Activated CD4-positive, alpha-beta T cell treated with anti-CD3 and anti-CD28 coated beads, Interleukin-2, amount 10 ng/mL, durations not matched to agents 7 days and 5 days (primary cell): ENCODE measurements at regions not wholly inside any gene's neighbourhood (a gene's known extent, or its start where the extent isn't known, plus 50 kb on each side); places are given as distances from the start of the nearest gene placed in this dataset.
A peak's percentile ranks its signal among the peaks of the same experiment; 100 is the strongest.

Experiments
- CTCF ChIA-PET: fragments of 350-600 bp; sonication (Branson Sonifier 250); formaldehyde crosslinking; loops from one replicate; lab custom pipeline; 2021; ENCODE audit warnings: antibody characterized with exemption; lab: Charles Lee
- POLR2A ChIA-PET: fragments of 350-600 bp; sonication (Branson Sonifier 250); formaldehyde crosslinking; loops from one replicate; lab custom pipeline; 2021; ENCODE audit warnings: antibody characterized with exemption; lab: Charles Lee
- DNase-seq: peaks from one replicate; pipeline ENCODE4 v3.0.0-alpha.2; 2020
- H3K27ac Mint-ChIP-seq: one replicate; pipeline ENCODE4 v1.8.0; 2021; ENCODE audit warnings: mild to moderate bottlenecking, moderate library complexity, mixed read lengths
- H3K27me3 Mint-ChIP-seq: one replicate; pipeline ENCODE4 v1.8.0; 2021; ENCODE audit warnings: mixed read lengths
- H3K36me3 Mint-ChIP-seq: one replicate; pipeline ENCODE4 v1.8.0; 2021; ENCODE audit warnings: low read depth, mixed read lengths
- H3K4me1 Mint-ChIP-seq: one replicate; pipeline ENCODE4 v1.8.0; 2021; ENCODE audit warnings: mixed read lengths
- H3K4me3 Mint-ChIP-seq: one replicate; pipeline ENCODE4 v1.8.0; 2021; ENCODE audit warnings: mild to moderate bottlenecking, moderate library complexity, mixed read lengths
- H3K9me3 Mint-ChIP-seq: one replicate; pipeline ENCODE4 v1.8.0; 2021; ENCODE audit warnings: mixed read lengths

DNA sequence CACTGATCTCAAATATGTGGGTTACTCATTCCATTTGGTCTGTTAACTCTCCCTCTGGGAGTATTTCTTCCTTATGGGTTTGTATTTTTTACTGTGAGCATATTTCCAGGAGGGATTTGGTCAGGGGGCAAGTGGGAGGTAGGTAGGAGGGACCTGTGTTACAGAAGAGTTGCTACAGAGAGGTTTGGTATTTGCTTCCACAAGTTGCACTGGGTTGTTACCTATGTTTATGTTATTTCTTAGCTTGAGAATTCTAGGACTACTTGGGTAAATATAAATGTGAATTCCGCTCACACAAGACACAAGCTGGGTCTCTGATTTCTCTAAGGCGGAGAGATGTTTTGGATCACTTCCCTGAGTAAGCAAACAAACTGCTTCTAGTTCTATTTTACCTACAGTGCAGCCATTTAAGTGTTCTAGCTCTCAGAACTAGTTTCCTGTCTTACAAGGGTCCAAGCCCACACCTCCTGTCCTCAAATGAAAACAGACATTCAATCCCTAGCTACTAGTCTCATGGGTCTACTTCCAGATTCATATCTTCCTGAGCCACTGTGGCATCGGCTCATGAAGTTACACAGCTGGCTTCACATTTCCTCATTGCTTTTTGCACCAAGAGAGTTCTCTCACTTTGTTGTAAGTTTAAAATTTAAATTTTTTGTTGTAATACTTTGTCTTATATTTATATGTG is 75.4 kb upstream of the PPP1R3C start:
- CTCF ChIA-PET = no interaction called here
- Mint-ChIP-seq H3K9me3 (no peaks in the 10 kb centered on the region), H3K4me3 (no peak overlapping the region), H3K27me3 (peaks cover 29% of the 10 kb centered on the region), H3K4me1 (no peaks in the 10 kb centered on the region), H3K27ac (no peak overlapping the region), H3K36me3 (no peaks in the 10 kb centered on the region)
- POLR2A ChIA-PET = no interaction called here
- DNase-seq = no peak

GRCh38 chr10:91707236-91707635 is 74.4 kb upstream of the PPP1R3C start:
- H3K4me1 Mint-ChIP-seq = no peaks in the 10 kb centered on the region
- no peak overlapping the region for H3K27ac Mint-ChIP-seq
- peaks cover 33% of the 10 kb centered on the region for H3K27me3 Mint-ChIP-seq
- no peak for DNase-seq
- ChIA-PET POLR2A (no interaction called here), CTCF (no interaction called here)
- H3K9me3 Mint-ChIP-seq = no peaks in the 10 kb centered on the region
- no peaks in the 10 kb centered on the region for H3K36me3 Mint-ChIP-seq
- H3K4me3 Mint-ChIP-seq = no peak overlapping the region

DNA sequence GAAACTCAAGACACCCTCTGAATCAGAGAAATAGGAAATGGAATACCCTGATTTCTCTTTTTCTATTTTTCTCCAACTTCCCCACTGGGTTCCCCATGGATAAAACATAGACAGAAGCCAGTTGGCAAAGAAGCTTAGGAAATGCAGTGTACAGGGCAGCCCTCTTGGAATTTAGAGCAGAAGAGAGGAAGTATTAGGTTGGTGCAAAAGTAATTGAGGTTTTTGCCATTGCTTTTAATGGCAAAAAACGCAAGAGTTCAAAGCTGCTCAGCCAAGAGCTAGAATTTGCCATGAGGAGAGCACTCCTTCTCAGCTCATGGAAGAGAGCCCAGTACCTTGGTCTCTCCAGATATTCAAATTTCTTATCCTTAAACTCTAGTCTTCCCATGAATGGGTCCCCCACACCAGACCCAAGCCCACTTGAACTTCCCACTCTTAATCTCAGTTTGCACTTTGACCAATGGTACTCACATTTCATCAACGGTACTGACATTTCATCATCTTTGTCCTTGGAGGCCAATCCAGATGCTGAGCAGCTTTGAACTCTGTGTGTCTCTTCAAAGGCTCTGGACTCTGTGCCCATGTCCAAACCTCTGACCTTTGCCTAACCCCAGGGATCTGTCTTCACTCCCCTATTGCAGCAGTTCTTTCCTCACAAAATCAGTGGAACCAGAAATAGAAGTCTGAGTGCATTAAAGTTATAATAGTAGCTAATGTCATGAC is 73.2 kb upstream of the PPP1R3C start:
- DNase-seq = no peak
- Mint-ChIP-seq H3K9me3 (no peaks in the 10 kb centered on the region), H3K4me1 (no peaks in the 10 kb centered on the region), H3K36me3 (no peaks in the 10 kb centered on the region), H3K4me3 (no peak overlapping the region), H3K27me3 (peaks cover 33% of the 10 kb centered on the region), H3K27ac (no peak overlapping the region)
- ChIA-PET CTCF (no interaction called here), POLR2A (no interaction called here)

- no peaks in the 10 kb centered on the region for H3K4me1 Mint-ChIP-seq
- no peak overlapping the region for H3K27ac Mint-ChIP-seq
- H3K36me3 Mint-ChIP-seq = no peaks in the 10 kb centered on the region
- no peak for DNase-seq
- ChIA-PET CTCF (no interaction called here), POLR2A (no interaction called here)
- no peak overlapping the region for H3K4me3 Mint-ChIP-seq
- H3K9me3 Mint-ChIP-seq = no peaks in the 10 kb centered on the region
- peaks cover 29% of the 10 kb centered on the region for H3K27me3 Mint-ChIP-seq
Measured at GRCh38 chr10:91702620-91703019, 69.7 kb upstream of the PPP1R3C start.

GRCh38 chr10:91700788-91701444 is 68.0 kb upstream of the PPP1R3C start:
- Mint-ChIP-seq H3K4me1 (no peaks in the 10 kb centered on the region), H3K27ac (no peak overlapping the region), H3K9me3 (no peaks in the 10 kb centered on the region), H3K27me3 (peaks cover 22% of the 10 kb centered on the region), H3K36me3 (no peaks in the 10 kb centered on the region), H3K4me3 (no peak overlapping the region)
- ChIA-PET CTCF (no interaction called here), POLR2A (no interaction called here)
- no peak for DNase-seq

DNA sequence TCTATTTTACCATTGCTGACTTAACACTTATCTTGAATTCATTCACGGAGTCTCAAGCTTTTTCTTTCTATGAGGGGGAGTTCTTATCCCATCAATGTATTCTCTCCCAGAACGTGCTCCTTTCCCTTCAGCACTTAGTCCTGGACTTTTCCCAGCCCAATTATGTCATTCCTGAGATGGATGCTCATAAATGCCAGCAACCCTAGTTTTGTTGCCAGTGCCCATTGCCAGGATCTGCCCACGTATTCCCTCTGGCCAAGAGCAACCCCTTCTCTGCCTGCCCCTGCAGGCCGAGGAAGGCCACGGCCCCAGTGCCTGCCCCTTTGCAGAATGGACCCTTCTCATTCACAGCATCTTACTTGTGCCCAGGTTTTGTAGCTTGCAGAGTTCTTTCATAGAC is 67.4 kb upstream of the PPP1R3C start:
- no peak overlapping the region for H3K4me3 Mint-ChIP-seq
- ChIA-PET POLR2A (no interaction called here), CTCF (interaction anchor here (0.6 kb wide), 1 partner anchor 59 kb away, joined by 3 read pairs; no protein-coding TSS in a partner anchor)
- no peaks in the 10 kb centered on the region for H3K36me3 Mint-ChIP-seq
- H3K4me1 Mint-ChIP-seq = no peaks in the 10 kb centered on the region
- DNase-seq = no peak
- no peak overlapping the region for H3K27ac Mint-ChIP-seq
- peaks cover 20% of the 10 kb centered on the region for H3K27me3 Mint-ChIP-seq
- H3K9me3 Mint-ChIP-seq = no peaks in the 10 kb centered on the region

GRCh38 chr10:91698258-91698657 is 65.4 kb upstream of the PPP1R3C start:
- CTCF ChIA-PET = no interaction called here
- no peak for DNase-seq
- Mint-ChIP-seq H3K27ac (no peak overlapping the region), H3K9me3 (no peaks in the 10 kb centered on the region), H3K27me3 (peaks cover 12% of the 10 kb centered on the region), H3K36me3 (no peaks in the 10 kb centered on the region), H3K4me1 (no peaks in the 10 kb centered on the region), H3K4me3 (no peak overlapping the region)
- POLR2A ChIA-PET = no interaction called here

- DNase-seq = peak; percentile 32
- ChIA-PET POLR2A (no interaction called here), CTCF (interaction anchor here (0.6 to 1.2 kb wide), 2 partner anchors 21 to 860 kb away, joined by 3 read pairs; no protein-coding TSS in a partner anchor)
- H3K36me3 Mint-ChIP-seq = no peaks in the 10 kb centered on the region
- H3K9me3 Mint-ChIP-seq = no peaks in the 10 kb centered on the region
- peaks cover 5% of the 10 kb centered on the region for H3K4me1 Mint-ChIP-seq
- peaks cover 5% of the 10 kb centered on the region for H3K27me3 Mint-ChIP-seq
- no peak overlapping the region for H3K4me3 Mint-ChIP-seq
- H3K27ac Mint-ChIP-seq = no peak overlapping the region
Measured at GRCh38 chr10:91694170-91694794, 61.4 kb upstream of the PPP1R3C start.

- H3K27me3 Mint-ChIP-seq = peaks cover 5% of the 10 kb centered on the region
- H3K4me1 Mint-ChIP-seq = peaks cover 5% of the 10 kb centered on the region
- DNase-seq = no peak
- no peak overlapping the region for H3K27ac Mint-ChIP-seq
- CTCF ChIA-PET = no interaction called here
- H3K9me3 Mint-ChIP-seq = no peaks in the 10 kb centered on the region
- no peaks in the 10 kb centered on the region for H3K36me3 Mint-ChIP-seq
- POLR2A ChIA-PET = no interaction called here
- H3K4me3 Mint-ChIP-seq = no peak overlapping the region
Measured at GRCh38 chr10:91691981-91692380, 59.1 kb upstream of the PPP1R3C start.

GRCh38 chr10:91690996-91691676 is 58.3 kb upstream of the PPP1R3C start:
- peaks cover 5% of the 10 kb centered on the region for H3K4me1 Mint-ChIP-seq
- POLR2A ChIA-PET = no interaction called here
- no peak for DNase-seq
- H3K9me3 Mint-ChIP-seq = no peaks in the 10 kb centered on the region
- H3K4me3 Mint-ChIP-seq = no peak overlapping the region
- peaks cover 7% of the 10 kb centered on the region for H3K27me3 Mint-ChIP-seq
- CTCF ChIA-PET = interaction anchor here (1.3 kb wide), 1 partner anchor 11 kb away, joined by 3 read pairs; no protein-coding TSS in a partner anchor
- H3K27ac Mint-ChIP-seq = no peak overlapping the region
- no peaks in the 10 kb centered on the region for H3K36me3 Mint-ChIP-seq

- H3K27me3 Mint-ChIP-seq = peaks cover 5% of the 10 kb centered on the region
- H3K4me3 Mint-ChIP-seq = no peak overlapping the region
- DNase-seq = no peak
- peaks cover 5% of the 10 kb centered on the region for H3K4me1 Mint-ChIP-seq
- no peaks in the 10 kb centered on the region for H3K9me3 Mint-ChIP-seq
- ChIA-PET CTCF (interaction anchor here (1.3 kb wide), 1 partner anchor 12 kb away, joined by 3 read pairs; no protein-coding TSS in a partner anchor), POLR2A (no interaction called here)
- no peaks in the 10 kb centered on the region for H3K36me3 Mint-ChIP-seq
- H3K27ac Mint-ChIP-seq = no peak overlapping the region
Measured at GRCh38 chr10:91690412-91690811, 57.5 kb upstream of the PPP1R3C start.

GRCh38 chr10:91689731-91690168 is 56.9 kb upstream of the PPP1R3C start:
- Mint-ChIP-seq H3K27me3 (peaks cover 4% of the 10 kb centered on the region), H3K27ac (no peak overlapping the region), H3K36me3 (no peaks in the 10 kb centered on the region), H3K4me3 (no peak overlapping the region), H3K9me3 (no peaks in the 10 kb centered on the region), H3K4me1 (peaks cover 5% of the 10 kb centered on the region)
- no peak for DNase-seq
- ChIA-PET CTCF (interaction anchor here (1.3 kb wide), 1 partner anchor 12 kb away, joined by 3 read pairs; no protein-coding TSS in a partner anchor), POLR2A (no interaction called here)
